ENCODE measurements at regions not wholly inside any gene's neighbourhood (a gene's known extent, or its start where the extent isn't known, plus 50 kb on each side); places are given as distances from the start of the nearest gene placed in this dataset.

GRCh38 chr3:34394978-34395748, 596.7 kb downstream of the PDCD6IP start:
- TF ChIP-seq POLR2A (IDR thresholded peaks at IDR 0.05) (no peak), CTCF (IDR thresholded peaks at IDR 0.05) (no peak)
